ENCODE measurements at regions not wholly inside any gene's neighbourhood (a gene's known extent, or its start where the extent isn't known, plus 50 kb on each side); places are given as distances from the start of the nearest gene placed in this dataset.
A peak's percentile ranks its signal among the peaks of the same experiment; 100 is the strongest.
"Not testable (repeated sequence)": the region's sequence is repeated elsewhere in the genome, so short reads cannot be mapped to it uniquely, and the experiment has no call there.

DNA sequence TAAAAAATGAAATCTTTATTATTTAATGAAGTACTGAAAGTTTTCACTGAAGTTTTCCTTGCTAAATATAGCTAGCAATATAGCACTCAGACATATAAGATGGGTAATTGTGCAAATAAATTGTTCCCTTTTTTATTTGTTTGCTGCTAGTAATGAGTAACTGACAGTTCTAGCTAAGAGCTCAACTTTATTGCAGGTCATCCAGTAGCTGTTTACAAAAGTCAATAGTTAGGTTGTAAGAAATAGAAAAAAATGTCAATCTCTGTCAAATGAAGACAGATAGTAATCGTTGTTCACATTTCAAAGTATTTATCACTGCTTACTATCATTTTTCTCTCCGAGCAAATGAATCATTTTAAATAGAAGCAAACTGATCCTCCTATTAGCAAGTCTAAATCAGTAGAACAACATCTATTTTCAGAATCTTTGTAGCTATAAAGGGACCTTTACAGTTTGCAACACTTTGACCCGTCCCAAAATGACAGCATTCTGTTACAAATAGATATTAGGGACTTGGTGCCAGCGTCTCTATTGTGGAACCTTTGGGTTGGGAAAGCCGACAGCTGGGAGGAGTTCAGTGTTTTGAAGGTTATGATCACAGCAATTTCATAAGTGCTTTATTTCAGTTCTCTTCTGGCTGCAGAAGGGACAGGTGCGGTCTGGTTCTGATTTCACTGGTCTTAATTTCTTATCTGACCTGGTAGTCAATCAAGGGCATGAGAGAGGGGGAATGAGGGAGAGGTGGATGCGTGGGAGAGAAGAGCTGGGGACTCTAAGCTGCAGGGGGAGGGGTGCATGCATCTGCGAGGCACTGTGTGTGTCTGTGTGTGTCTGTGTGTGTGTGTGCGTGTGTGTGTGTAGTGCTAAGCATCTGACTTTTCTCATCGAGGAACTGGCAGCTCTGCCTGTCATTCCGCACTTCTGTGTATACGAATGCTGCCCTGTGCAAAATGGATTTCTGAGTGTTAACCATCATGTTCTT, 227.9 kb upstream of the PITX2 start:
- no peak for DNase-seq

DNA sequence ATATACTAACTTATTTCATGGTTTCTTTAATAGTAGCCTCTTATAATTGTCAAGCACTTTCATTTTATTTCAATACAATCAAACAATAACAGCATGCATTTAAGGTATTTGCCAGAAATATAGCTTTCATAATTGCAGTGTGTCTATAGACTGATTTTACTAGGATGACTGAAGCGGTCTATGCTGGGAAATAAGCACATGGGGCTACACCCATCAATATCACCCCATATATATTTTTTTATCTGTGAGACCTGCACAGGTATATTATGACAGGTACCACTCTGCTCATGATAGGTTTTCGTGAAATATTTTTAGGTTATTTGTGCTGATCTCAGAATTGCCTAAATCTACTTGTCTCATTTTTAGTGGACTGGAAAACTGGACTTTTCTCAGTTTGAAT, 229.1 kb upstream of the PITX2 start:
- no peak for DNase-seq

DNA sequence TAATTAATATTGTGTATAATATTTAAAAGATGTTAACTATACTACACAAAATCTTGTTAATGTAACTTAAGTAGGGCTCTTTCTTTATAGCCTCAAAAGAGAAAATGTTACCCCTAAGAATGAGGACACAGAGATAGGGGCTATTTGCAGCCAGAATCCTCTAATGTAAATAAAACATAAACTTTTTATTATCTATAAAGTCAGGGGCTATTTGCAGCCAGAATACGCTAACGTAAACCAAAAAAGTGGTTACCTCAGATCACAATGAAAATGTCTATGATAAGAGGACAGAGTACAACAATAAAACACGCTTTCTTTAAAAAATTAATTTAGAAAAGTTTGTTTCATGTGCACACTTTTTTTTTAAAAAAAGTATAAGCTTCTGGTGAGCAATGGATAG, 229.9 kb upstream of the PITX2 start:
- no peak for DNase-seq

DNA sequence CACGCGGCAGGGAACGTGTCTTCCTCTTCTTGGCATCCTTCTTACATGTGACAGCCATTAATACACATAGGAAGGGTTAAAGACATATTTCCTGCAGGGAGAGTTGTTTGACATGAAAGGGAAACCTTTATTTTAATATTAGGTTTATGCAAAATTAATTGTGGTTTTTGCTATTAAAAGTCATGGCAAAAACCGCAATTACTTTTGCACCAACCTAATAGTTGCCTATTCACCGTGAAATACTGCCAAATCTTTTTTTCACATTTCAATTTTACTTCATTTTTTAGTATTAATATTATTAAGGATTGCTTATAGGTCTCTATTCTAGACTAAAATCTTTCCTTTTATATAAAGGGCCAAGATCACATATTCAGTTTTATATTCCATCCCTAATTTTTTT, 230.4 kb upstream of the PITX2 start:
- no peak for DNase-seq

DNA sequence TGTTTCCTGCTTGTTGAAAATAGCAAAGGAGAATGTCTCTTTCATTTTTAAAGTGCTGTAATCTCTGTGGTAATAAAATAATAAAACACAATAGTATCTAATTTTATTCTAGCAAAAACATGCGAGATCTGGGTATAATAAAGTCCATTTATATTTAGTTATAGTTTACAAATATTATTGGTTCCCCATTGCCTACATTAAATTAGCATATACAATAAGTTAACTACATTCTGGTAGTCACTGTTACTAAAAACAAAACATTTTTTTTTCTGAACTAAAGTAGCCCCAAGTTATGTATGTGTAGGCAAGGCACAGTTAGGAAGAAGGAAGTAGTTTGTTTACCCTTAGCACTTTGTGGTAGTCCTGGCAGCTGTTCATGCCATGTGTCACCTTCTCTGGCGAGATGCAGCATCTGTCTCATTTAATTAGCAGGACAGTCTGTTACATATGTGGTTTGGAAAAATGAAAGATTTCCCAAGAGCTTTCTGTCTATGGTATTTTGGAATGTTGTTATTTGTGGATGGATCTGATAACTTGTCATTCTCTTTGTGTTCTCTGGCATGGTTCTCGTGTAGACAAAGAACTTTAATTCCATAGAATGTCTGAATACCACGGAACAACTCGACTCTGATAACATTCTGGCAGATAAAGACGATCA, 231.3 kb upstream of the PITX2 start:
- DNase-seq, result peak; percentile 58

DNA sequence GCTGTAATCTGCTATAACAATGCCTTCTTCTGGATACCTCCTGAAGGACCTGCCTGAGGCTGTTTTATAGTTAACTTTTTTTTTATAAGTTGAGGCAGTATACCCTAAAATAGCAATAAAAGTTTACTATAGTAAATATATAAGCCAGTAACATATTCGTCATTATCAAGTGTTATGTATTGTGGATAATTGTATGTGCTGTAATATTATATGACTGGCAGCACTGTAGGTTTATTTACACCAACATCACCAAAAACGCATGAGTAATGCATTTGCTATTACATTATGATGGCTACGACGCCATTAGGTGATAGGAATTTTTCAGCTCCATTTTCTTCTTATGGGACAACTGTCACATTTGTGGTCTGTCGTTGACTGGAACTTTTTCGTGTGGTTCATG, 237.2 kb upstream of the PITX2 start:
- DNase-seq, result no peak

DNA sequence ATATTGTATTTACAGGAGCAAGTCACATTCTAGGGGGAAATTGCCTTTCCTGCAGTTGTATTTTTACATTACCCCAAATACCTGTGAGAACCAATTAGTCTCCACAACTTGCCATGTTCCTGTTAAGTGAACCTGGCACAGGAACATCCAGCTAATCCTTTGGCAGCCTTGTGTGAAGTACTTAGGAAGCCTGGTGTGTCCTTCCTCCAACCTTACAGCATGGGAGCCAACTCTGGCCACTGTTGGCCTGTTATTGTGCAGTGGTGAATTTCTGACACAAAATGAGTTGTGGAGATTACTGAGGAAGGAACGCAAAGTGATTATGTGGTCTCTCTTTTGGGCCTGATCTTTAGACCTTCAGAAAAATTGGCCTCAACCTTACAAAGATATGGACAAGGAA, 238.0 kb upstream of the PITX2 start:
- DNase-seq, result no peak

DNA sequence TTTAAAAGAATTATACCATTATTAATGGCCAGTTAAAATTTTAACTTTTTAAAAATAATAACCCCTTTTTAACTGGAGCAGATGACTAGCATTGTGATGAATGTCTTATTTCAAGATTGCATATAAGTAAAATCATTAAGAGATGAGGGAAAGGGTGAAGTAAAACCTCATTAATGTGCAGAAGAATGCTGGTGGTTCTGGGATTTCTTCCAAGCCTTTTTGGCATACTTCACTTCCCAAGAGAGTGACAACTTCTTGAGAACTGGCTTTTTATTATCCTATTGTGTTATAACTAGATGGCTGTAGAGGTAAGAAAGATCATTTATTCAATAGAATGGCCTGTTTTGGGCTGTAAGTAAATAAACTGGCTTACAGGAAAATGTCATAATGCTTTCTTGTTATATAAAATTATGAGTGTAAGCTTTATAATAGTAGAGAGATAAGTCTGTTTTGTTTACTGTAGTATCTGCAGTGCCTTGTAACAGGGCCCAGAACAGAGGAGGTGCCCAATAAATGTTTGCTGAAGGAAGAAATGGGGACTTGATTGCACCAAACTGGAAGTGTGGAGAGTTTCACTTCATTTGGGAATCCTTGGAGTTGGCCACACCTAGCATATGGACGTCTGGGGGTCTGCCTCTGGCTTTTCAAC, 242.9 kb upstream of the PITX2 start:
- DNase-seq, result no peak

DNA sequence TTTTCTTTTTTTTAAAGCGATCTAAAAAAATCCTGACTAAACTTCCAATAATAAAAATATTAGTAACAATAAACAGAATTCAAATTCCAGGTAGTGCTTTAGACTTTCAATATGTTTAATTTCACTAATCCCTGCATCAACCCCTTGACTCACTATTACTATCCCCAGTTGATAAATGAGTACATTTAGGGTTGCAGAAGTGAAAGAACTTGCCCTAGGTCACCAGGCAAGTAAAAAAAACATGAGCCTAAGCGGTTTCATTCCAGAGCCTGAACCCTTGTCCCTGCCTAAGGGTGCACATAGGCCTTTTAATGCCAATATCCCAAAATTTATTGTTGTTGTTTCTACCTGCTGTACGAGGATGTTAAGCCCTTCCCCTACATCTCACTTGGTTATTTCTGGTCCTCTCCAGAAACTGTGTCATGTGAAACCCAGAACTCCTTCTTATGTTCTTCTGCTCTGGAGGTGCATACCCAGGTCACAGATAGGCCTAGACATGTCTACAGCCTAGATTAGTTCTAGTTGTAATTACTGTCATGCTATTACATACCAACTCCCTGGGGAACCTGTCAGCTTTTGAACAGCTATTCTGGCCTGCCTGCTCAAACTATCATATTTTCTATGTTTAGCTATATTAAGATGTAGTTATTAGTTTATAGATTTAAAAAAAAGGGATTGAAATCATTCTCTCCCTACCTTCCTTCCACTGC, 244.5 kb upstream of the PITX2 start:
- peak; percentile 58 for DNase-seq

DNA sequence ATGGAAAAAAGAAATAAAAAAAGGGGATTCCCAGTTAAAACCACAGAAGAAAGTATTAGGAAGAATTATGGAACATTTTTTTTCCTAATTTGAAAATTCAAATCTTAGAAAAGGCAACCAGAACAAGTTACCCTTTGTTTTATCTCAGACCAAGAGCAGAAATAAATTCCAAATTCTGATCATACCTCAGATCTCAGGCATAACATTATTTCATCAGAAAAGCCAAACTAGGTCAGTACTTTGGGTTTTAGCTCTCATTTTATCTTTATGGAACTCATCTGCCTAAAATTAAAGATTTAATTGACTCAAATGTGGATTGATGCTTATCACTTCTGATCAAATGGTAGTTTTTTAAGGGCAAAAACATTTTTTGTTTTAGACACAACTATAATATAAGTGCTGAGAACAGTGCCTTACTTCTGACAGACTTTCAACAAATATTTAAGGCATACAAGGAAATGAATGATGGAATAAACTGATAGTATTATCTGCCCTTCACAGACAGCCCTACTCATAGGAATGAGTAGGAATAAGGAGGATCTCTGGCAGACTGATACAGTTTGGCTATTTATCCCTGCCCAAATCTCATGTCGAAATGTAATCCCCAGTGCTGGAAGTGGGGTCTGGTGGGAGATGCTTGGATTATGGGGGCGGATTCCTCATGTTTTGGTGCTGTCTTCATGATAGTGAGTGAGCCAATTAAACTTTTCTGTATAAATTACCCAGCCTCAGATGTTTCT, 245.3 kb upstream of the PITX2 start:
- DNase-seq, result no peak

DNA sequence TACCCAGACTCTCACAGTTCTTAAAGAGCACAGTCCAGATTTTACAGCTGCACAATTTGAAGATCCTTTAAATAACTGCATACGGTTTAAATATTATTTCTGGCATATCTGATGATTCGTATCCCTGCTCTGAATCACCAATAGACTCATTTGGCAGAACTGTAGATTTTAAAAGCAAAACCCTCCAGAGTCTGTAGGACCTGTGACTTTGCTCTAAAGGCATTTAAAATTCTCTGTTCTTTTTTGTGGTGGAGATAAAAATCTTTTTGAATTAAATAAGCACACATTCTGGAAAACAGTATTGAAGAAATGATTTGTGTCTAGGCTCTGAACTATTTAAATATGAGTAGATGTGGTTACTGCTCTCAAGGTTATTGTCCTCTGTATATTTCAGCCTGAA, 246.2 kb upstream of the PITX2 start:
- no peak for DNase-seq

DNA sequence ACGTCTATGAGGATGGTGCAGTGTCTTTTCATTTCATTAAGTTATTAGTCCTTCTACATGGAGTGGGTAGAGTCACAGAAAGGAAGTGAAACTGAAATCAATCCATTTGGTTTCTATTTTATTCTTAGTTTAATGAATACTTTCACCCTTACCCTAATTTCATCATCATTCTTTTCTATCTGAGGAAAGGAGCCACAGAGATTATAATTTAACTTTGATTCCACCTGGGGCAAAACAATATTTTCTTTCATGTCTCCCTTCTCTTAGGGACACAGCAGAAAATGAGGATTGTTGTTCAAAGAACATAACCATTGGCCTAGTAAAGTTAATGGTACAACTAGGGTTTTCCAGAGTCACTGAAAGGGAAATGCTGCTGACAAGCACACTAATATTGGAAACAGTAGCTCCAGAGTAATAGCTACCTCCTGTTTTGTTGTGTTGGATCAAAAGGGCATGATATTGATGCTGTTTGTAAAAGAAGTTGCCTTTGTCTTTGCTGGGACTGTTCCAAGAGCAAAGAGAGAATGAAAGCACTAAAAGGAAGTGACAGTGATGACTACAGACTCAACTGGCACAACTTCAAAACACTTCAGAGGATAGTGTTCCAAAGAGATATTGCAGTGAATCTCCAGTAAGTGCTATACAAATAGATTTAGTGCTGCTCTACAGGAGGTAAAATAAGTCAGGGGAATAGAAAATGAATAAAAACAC, 247.1 kb upstream of the PITX2 start:
- DNase-seq, result peak; percentile 57

DNA sequence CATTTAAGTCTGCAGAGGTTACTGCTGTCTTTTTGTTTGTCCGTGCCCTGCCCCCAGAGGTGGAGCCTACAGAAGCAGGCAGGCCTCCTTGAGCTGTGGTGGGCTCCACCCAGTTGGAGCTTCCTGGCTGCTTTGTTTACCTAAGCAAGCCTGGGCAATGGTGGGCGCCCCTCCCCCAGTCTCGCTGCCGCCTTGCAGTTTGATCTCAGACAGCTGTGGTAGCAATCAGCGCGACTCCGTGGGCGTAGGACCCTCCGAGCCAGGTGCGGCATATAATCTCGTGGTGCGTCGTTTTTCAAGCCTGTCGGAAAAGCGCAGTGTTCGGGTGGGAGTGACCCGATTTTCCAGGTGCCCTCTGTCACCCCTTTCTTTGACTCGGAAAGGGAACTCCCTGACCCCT, 253.3 kb upstream of the PITX2 start:
- not testable (repeated sequence) for DNase-seq

DNA sequence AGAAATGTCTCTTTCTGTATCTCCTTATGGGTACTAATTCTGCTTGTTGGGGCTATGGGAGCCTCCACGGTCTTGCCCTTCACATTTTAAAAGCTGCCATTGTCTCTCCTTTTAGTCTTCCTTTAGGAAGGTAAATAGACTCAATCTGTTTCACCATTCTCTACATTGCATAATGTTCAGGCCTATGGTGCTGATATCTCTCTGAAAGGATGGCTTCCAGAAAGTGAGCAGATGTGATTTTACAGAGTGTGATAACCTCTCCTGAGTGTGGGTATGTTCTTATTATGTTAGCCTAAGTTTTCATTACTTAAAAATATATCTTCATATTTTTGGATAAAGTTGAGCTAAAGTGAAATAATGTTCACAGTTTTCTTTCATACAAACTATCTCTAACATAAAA, 254.0 kb upstream of the PITX2 start:
- DNase-seq, result no peak

DNA sequence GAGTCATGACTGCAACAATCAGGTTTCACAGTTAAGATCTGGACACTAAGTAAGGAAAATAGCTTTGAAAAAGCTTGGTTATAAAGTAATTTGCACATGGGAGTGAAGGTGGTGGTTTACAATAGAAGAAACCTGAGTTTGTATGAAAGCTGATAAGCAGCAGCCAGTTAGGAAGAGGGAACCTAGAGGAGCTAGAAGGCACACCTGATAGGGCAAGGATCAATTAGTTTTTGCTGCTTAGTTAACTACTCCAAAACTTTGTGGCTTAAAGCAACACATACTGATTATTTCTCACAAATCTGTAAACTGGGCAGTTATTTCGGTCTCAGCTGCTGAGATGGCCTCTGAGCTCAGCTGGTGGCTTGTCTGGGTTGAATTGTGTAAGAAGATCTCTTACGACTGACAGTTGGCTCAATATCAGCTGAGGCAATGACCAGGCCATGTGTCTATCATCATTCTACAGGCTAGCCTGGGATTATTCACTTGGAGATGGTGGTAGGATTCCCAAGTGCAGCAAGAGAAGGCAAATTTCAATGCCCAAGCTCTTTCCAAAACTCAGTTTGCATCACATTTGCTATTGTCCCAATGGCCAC, 255.0 kb upstream of the PITX2 start:
- no peak for DNase-seq

DNA sequence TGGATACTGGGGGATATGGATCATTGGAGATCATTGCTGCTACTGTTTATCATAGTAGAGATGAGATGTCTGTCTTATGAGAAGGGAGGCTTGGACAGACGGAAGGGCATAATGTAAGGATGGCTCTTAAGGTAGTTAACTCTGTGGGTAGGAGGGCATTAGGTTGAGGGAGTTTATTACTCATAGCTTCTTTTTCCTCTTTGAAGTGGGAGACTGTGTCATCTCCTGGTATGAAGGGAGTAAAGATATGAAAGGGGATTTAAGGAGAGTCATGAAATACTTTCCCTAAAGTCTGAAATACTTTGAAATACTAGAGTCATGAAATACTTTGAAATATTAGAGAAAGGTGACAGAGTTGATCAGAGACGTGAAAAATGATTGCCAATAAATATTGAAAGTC, 255.5 kb upstream of the PITX2 start:
- no peak for DNase-seq

DNA sequence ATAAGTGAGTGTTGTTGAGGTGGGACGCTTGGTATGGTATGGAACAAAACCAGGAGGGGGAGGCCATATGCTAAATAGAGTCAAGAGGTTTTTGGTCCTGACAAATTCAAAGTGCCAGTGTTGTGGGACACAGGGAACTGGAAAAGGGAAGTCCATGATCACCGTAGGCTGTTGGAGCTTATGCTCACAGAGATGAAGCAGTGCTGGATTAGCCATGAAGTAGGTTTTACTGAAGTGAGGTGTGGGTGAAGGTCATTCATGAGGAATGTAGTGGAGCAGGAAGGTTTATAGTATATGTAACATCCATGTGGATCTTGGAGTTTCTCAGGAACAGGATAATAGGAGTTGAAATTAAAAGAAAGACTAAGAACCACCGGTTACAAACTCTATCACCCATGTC, 256.1 kb upstream of the PITX2 start:
- DNase-seq, result no peak

DNA sequence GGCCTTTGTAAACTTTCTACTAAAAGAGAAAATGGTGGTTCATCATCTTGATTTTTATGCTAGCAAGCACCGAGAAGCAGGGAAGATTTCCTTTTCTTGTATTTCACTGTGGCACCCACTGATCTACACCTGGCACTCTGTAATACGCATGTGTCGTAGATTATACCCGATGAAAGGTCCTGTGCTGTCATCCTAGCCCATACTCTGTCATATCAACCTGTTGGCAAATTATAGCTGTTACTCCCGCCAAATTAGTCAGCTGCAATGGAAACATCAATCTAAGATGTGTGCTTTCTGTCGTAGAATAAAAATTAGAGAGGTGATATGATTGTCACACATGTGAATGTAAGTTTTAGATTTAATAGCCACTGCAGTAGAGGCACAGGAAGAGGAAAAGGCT, 263.4 kb upstream of the PITX2 start:
- no peak for DNase-seq

DNA sequence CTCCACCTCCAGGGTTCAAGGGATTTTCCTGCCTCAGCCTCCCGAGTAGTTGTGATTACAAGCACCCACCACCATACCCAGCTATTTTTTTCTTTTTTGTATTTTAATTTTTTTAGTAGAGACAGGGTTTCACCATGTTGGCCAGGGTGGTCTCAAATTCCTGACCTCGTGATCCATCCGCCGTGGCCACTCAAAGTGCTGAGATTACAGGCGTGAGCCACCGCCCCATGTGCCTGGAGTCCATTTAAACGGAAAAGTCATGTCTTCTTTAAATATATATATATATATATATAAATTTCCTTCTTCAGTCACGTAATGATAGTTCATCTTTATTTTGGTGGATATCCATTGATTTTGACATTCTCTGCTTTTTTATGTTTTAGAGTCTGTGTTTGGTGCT, 264.0 kb upstream of the PITX2 start:
- DNase-seq, result no peak

DNA sequence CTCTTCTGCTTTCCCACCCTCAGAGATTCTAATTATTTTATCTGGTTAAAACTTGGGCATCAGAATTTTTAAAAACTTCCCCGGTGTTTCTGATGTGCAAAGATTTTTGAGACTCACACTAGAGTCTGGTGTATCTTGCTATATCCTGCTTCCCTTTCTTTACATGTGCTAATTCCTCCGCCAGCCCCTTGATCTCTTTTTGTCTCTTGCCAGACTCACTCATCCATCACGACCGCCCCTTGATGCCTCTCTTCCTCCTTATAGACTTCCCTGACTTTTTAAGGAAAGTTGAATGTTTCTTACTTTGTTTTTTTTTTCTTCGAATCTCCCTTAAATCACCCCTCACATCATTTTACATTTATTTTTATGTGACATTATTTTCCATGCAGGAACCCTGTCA, 274.9 kb upstream of the PITX2 start:
- DNase-seq, result no peak

DNA sequence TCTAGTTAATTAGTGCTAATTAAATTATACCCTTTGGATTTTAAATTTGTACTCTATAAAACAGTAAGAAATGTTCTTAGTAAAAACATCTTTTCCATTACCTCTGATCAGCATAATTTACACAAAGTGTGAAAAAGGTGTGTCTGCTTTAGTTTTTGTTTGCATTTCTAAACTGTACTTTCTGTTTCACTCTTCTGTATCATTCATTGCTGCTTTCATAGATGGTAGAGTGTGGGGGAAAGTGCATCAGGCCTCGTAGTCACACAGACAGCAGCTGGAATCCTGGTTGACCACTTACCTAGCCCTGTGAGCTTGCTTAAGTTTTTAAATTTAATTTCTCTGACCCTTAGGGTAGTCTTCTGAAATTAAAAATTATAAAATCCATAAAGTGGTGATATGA, 275.4 kb upstream of the PITX2 start:
- no peak for DNase-seq

Data from MV-4-11 (cell line).